Activated CD4-positive, alpha-beta T cell treated with anti-CD3 and anti-CD28 coated beads, Interleukin-2, amount 10 ng/mL, durations not matched to agents 24 days and 14 days (primary cell): ENCODE measurements at regions not wholly inside any gene's neighbourhood (a gene's known extent, or its start where the extent isn't known, plus 50 kb on each side); places are given as distances from the start of the nearest gene placed in this dataset.
"Not testable (repeated sequence)": the region's sequence is repeated elsewhere in the genome, so short reads cannot be mapped to it uniquely, and the experiment has no call there.

Experiments used
- DNase-seq: peaks from one replicate; pipeline ENCODE4 v3.0.0; 2022
- H3K27ac Mint-ChIP-seq: one replicate; pipeline ENCODE4 v1.8.0; 2022; ENCODE audit warnings: mild to moderate bottlenecking, mixed read lengths
- H3K27me3 Mint-ChIP-seq: one replicate; pipeline ENCODE4 v1.8.0; 2022; ENCODE audit warnings: mixed read lengths
- H3K36me3 Mint-ChIP-seq: one replicate; pipeline ENCODE4 v1.8.0; 2022; ENCODE audit warnings: low read depth, mild to moderate bottlenecking, mixed read lengths
- H3K4me1 Mint-ChIP-seq: one replicate; pipeline ENCODE4 v1.8.0; 2021; ENCODE audit warnings: mixed read lengths
- H3K4me3 Mint-ChIP-seq: one replicate; pipeline ENCODE4 v1.8.0; 2022; ENCODE audit warnings: mild to moderate bottlenecking, moderate library complexity, mixed read lengths
- H3K9me3 Mint-ChIP-seq: one replicate; pipeline ENCODE4 v1.8.0; 2021; ENCODE audit warnings: mixed read lengths
- intact Hi-C: fragments of 100-400 bp; cut with micrococcal nuclease; formaldehyde crosslinking; loops from one replicate; pipeline ENCODE4 v1.15.1; 2023

- peaks cover 22% of the 10 kb centered on the region for H3K9me3 Mint-ChIP-seq
- no peaks in the 10 kb centered on the region for H3K4me1 Mint-ChIP-seq
- no peaks in the 10 kb centered on the region for H3K36me3 Mint-ChIP-seq
- intact Hi-C loops, result no loop called here
- no peak for DNase-seq
- no peak overlapping the region for H3K4me3 Mint-ChIP-seq
- H3K27ac Mint-ChIP-seq, result no peak overlapping the region
- no peaks in the 10 kb centered on the region for H3K27me3 Mint-ChIP-seq
Measured at GRCh38 chr18:4528405-4528804, 73.3 kb upstream of the DLGAP1 start.

- H3K4me3 Mint-ChIP-seq, H3K27ac Mint-ChIP-seq, intact Hi-C loops, DNase-seq, H3K36me3 Mint-ChIP-seq, H3K4me1 Mint-ChIP-seq, H3K27me3 Mint-ChIP-seq: not testable (repeated sequence)
- peaks cover 18% of the 10 kb centered on the region for H3K9me3 Mint-ChIP-seq
Measured at GRCh38 chr18:4527826-4528225, 72.7 kb upstream of the DLGAP1 start.

GRCh38 chr18:4524096-4524495, 69.0 kb upstream of the DLGAP1 start:
- H3K27me3 Mint-ChIP-seq, result no peaks in the 10 kb centered on the region
- intact Hi-C loops, result no loop called here
- H3K4me3 Mint-ChIP-seq, result no peak overlapping the region
- H3K9me3 Mint-ChIP-seq, result peaks cover 7% of the 10 kb centered on the region
- no peaks in the 10 kb centered on the region for H3K4me1 Mint-ChIP-seq
- H3K36me3 Mint-ChIP-seq, result no peaks in the 10 kb centered on the region
- no peak for DNase-seq
- H3K27ac Mint-ChIP-seq, result no peak overlapping the region

GRCh38 chr18:4511166-4511565, 56.1 kb upstream of the DLGAP1 start:
- Mint-ChIP-seq H3K27ac (no peak overlapping the region), H3K36me3 (no peaks in the 10 kb centered on the region), H3K4me1 (no peaks in the 10 kb centered on the region), H3K27me3 (no peaks in the 10 kb centered on the region), H3K4me3 (no peak overlapping the region), H3K9me3 (peaks cover 12% of the 10 kb centered on the region)
- no peak for DNase-seq
- intact Hi-C loops, result no loop called here

- peaks cover 12% of the 10 kb centered on the region for H3K9me3 Mint-ChIP-seq
- no peak overlapping the region for H3K27ac Mint-ChIP-seq
- intact Hi-C loops, result no loop called here
- DNase-seq, result no peak
- H3K27me3 Mint-ChIP-seq, result no peaks in the 10 kb centered on the region
- no peaks in the 10 kb centered on the region for H3K36me3 Mint-ChIP-seq
- H3K4me3 Mint-ChIP-seq, result no peak overlapping the region
- H3K4me1 Mint-ChIP-seq, result no peaks in the 10 kb centered on the region
Measured at GRCh38 chr18:4510711-4511110, 55.6 kb upstream of the DLGAP1 start.

GRCh38 chr18:4510160-4510559, 55.1 kb upstream of the DLGAP1 start:
- peaks cover 8% of the 10 kb centered on the region for H3K9me3 Mint-ChIP-seq
- intact Hi-C loops, result no loop called here
- no peak overlapping the region for H3K4me3 Mint-ChIP-seq
- no peaks in the 10 kb centered on the region for H3K4me1 Mint-ChIP-seq
- H3K27me3 Mint-ChIP-seq, result no peaks in the 10 kb centered on the region
- DNase-seq, result no peak
- H3K27ac Mint-ChIP-seq, result no peak overlapping the region
- no peaks in the 10 kb centered on the region for H3K36me3 Mint-ChIP-seq
